Inferior parietal cortex (tissue), 1 donor: ENCODE measurements at regions not wholly inside any gene's neighbourhood (a gene's known extent, or its start where the extent isn't known, plus 50 kb on each side); places are given as distances from the start of the nearest gene placed in this dataset.

Source experiments
- DNase-seq: peaks from one replicate; pipeline ENCODE4 v3.0.0-alpha.2; 2016; ENCODE audit errors: extremely low spot score

DNA sequence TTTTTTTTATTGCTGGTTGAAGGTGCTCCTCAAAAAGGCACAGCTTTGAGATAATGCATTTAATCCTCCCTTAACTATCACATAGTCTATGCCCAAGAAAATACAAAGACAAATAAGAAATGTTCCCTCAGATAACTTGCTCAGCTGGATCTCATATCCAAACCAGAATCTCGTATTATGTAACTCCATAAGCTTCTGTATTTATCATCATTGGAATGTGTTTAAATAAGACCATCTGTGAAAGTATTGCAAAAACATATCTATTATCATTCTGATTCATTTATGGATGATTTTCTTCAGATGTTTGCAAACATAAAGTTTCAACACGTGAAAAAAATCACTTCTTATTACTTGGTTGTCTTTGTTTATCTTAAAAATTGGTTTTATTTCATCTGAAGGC lies 190.9 kb downstream of the IRS2 start:
- no peak for DNase-seq

DNA sequence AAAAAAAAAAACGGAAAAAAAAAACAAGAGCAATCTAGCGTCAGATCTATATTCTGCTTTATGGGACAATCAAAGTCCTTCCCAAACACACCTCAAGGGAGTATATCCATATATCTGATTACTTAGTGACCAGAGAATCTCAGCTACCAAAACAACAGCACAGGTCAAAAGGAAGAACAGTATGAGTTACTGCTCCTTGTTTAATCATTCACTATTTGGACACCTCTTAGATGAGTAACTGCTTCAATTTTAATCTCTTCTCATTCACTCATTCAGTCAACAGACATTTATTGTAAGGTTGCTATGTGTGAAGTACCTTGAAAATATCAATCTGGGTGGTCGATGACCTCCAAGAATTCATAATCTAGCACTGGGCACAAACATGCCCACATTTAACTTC lies 193.2 kb downstream of the IRS2 start:
- no peak for DNase-seq

DNA sequence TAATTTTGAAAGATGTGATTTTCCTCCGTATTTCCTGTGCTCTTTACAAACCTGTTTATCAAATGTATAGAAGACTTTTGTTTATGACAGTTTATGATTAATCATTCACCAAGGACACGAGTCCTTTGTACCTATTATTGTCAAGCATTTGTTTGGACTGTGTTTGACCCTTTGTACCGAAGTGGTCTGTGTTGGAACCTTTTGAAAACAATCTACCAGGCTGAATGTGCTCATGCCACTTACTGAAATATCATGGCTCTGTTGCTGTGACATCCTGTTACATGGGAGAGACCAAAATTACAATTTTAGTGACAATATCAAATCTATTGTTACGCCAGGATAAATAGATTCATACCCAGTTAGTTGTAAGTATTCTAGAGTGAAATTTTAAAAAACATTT lies 193.6 kb downstream of the IRS2 start:
- DNase-seq = no peak

DNA sequence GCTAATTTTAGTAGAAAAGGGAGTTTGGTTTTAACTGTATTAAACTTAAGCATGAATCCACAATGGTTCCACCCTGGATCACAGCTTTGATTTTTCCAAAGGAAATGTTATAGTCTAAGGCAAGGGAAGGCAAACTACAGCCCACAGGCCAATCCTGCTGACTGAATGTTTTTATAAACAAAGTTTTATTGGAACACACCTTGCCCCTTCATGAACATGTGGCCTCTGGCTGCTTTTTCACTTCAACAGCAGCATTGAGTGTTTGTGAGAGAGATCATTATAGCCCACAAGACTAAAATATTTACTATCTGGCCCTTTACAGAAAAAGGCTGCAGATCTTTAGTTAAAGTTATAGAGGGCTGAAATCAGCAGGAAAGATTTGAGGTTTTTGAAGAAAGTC lies 198.7 kb downstream of the IRS2 start:
- DNase-seq = no peak

DNA sequence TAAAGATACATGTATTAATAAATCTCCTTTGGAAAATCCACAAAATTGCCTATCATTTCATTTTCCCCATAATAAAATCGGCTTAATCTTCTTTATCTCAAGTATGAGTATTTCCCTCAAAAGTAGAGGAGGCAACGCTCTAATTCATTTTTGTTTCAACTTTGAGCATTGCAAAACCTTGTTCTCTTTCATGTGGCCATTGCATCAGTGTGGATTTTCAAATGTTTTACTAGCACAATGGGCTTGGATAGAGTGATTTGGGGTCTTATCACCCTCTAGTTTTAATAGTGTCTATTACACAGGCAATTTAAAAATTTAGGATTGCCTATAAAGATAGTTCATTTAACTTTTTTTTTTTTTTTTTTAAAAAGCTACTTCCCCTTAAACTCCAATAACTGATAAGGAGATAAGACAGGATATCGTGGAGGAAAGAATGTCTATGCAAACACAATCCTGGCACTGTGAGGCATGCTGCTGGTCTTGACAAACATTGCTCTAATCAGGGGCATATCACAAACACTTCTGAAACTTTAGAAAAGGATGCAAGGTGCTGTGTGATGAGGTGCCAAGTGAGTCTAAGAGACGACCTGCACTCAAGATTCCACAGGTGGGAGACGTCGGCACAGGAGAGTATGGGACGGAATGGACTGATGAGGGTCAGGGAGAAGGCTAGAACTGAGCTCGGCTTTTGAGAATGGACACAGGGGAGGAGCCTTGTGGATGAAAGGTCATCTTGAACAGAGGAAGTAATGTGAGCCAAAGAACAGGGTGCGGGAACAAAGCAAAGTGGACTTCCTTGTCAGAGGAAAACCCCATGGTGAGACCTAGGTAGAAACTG lies 199.7 kb downstream of the IRS2 start:
- no peak for DNase-seq

DNA sequence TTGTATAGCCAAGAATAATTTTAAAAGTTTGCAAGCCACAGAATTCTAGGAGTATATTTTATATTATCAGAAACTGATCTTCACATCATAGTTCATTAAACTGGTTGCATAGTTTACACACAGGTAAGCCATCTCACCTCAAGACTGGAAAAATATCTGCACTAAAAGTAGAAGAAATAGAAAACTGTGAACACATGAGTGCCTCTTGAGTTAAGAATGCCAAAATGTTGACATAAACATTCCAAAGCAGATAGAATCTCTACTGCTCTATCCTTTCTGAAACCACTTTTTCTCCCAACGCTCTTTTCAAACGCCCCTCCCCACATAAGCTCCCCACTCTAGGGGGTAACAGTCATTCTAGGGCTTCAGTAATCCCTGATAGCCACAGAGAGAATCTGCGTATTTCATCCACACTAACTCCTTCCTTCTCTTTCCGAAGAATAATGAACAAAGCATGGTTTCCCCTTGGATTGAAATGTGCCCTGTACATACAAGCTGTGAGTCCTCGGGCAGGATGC lies 201.5 kb downstream of the IRS2 start:
- DNase-seq = no peak

DNA sequence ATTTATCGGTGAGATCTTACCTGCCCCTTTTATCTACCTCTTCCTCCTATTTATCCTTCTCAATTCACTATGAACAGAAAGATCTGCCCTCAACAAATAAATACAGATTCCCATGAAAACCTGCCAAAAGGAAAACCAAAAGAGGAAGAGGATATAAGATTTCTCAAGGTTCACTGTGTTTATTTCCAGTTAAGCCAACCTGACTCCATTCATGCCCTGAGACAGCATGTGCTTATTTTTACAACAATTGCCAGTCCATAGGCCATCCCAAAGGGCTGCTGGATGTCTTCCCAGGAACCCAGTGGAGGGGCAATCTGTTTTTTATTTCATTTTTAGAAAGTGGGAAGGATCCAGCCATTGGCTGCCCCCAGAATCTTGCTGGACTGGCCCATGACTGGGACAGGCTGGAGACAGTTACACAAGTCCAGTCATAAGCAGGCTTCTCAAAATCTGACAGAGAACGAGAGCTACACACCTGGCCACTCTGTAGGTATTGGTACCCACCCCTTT lies 209.1 kb downstream of the IRS2 start:
- DNase-seq = no peak

DNA sequence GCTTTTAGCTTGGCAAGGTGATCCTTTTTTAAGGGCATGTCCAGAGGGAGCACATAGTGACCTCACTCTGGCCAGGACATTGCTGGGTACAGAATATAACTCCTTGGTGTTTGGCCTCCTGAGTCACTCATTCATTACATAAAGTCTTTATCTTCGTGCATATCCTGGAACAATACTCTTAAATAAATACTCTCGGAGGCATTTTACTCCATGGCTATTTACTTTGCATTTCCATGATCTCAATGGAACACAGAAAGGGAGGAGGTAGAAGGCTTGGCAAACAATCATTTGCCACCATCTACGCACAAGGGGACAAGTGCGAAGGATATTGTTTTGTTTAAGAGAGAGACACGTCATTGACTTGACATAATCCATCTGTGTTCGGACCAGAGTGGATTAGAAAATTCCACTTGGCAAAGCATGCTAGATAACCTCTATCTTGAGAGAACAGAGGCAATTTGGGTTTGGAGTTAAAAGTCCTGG lies 210.0 kb downstream of the IRS2 start:
- no peak for DNase-seq

DNA sequence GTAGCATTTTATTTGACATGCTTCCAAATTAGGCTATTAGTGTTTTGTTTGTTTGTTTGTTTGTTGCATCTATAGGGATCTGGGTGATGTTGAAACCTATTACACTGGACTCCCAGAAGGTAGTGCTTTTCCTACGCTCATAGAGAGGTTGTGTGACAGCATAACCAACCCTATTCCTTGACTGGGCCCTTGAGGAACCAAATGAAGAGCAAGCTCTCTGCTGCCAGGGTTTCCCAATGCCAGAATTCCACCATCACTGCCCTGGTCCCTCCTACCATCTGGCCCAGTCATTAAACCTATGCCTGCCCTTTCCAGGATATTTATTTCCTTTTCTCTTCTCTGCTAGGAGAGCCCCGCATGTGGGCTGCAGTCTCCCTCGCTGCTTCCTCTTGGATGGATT lies 210.6 kb downstream of the IRS2 start:
- no peak for DNase-seq

DNA sequence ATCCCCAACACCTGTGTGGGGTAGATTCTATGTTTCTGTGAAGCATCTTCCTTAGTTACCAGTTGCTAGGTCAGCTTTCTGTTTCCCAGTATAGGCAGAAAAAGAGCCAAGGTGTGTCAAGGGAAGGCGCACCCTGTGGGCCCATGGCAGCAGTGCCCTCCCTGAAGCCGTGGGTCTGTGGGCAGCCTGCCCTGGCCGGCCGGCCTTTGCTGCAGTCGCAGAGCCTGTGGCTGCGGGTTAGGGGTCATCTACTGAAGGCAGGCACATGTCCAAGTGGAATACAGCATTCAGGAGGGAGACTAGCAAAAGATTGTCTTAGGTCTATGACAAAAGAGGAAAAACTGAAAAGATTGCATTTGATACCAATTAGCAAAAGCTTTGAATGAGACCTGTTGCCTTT lies 214.0 kb downstream of the IRS2 start:
- no peak for DNase-seq

DNA sequence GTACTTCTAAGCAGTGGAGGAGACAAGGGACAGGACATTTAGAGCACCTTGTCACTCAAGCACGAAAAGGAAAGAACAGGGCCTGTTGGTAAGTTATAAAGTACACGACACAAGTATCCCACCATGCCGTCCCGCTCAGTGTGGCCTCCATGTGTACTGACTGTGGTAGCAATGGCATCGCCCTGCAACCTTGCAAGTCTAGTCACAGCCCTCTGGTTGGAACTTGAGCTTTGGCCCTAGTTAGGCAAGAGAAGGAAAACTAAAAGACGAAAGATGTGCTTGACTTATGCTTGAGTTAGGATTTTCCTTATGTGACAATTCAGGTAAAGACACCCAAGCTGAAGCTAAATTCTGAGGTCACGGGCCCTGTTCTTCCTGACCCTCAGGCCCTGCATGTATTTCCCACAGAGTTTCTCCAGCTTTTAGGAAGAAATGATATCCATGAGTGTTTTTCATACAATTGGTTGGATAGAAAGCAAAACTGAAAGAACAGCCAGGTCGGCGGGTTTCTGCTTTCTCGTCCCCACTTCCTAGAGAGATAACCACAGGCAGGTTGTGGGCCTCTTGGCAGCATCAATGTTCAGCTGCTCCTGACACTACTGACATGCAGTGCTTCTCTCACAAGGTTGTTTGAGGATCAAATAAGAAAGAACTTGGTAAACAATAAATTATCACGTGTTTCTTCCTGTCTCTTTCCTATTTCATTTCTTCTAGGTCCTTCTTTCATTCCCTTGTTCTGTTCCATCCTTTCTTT lies 216.2 kb downstream of the IRS2 start:
- DNase-seq = no peak

DNA sequence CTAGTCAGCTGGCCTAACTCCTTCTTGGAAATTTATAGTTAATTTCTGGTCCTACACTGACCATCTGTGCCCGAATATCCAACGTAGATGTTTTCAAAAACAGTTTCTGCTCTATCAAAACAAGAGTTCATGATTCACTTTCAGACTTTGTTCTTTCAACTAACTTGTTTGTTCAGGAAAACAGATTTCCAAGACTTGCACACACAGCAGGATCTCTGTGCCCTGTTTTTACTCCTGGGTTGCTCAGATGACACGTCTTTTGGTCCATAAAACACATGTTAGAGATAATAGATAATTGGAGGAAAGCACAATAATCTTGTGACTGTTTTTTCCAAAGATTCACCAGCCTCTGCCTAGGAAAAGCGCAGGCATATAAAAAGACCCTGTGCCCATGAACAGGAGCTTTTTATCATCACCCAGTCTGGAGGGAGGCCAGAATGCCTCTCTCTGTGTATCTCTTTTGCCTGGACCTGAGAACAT lies 218.0 kb downstream of the IRS2 start:
- no peak for DNase-seq

DNA sequence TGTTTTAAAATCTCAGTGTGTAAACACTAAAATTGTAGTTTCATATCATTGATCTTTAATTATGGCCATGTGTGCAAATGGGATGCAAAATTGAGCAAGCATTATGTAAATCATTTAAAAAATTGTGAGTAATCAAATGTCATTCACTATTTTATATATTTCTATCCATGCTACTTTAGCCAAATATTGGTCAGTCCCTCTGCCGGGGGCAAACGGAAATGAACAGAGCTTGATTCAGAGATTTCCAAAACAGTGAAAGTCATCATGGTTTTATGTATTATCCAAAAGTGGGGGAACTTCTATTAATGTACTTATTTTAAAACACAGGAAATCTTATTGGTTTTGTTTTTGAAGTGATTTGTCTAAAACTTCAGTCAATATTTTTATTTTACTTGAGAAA lies 219.1 kb downstream of the IRS2 start:
- DNase-seq = no peak

DNA sequence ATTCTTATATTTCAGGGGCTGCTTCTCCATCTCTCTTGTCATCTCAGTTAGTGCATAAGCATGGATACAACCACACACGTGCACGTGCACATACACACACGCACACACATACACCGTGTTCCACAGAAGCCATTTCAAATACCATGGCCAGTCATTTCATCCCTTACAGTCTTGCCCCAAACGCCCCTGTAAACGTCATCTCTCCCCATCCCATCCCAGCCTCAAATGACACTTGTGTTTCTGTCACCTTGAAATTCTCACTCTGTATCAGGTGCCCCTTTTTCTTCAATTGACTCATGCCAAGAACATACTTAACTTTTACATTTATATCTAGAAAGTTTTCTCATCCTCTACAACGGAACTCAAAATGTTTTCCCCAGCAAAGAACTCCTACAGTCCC lies 220.5 kb downstream of the IRS2 start:
- DNase-seq = no peak

DNA sequence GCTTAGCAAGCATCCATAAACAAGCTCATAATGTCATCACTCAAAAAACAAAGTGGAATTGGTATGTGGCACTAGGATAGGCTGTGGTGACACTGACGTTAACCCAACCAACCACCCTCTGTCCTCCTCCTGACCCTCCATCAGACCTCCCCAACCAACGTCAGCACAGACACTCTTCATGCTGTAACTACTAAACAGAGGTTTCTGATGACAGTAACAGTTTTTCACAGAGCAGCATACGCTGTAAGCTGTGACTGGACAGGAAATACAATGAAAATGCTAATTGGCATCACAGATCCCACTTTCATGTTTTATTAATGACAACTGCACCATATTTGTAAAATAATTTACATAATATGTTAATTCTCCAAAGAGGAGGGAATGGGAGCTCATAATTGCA lies 238.0 kb downstream of the IRS2 start:
- no peak for DNase-seq

DNA sequence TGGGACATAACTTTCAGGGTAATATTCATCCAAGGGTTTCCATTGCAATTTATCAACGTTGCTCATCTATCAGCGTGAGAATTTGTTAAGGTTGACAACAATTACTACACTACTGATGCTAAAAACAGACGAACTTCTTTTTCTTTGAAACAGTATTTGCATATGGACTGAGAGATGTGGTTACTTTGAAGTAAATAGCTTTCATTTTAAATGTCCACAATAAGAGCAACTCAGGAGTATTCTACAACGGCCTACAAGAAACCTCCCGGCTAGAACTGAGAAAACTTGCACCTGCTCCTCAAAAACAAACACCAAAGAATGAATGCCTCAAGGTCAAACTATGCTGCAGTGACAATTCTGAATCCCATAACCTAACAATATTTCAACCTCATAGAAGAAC lies 238.4 kb downstream of the IRS2 start:
- DNase-seq = no peak

DNA sequence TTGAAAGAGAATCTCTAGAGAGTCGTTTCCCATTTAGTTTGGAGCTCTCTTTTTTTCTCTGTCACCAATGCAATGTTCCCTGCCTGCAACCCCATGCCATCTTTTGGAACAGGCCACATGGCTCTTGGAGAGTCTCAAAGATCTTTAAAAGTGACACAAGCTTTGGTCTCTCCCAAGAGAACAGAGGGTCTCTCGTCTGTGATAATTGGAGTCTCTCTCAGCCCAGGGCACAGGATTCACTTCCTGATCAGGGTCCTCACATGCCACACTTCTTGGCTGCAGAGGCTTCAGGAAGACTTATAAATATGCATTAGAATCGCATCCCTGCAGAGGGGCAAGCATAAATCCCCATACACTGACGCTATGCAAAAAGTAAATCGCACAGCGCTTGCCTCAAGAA lies 240.5 kb downstream of the IRS2 start:
- no peak for DNase-seq

DNA sequence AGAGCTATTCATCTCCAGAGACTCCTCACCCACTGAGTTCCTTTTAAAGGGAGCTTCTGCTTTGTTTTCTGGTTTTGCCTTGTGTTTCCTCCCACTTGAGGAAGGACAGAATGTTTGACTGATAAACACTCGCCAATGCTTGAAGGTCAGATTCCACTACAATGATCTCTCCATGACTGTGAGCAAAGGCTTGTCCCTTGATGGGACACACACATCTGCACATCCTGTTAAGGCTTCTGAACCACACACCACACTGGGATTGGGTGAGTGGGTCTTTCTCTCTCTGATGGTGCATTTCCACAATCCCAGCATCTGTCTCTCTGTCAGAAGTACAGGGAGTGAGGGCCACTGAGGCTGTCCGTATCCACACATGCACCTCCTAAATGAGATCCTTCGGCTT lies 245.3 kb downstream of the IRS2 start:
- no peak for DNase-seq

DNA sequence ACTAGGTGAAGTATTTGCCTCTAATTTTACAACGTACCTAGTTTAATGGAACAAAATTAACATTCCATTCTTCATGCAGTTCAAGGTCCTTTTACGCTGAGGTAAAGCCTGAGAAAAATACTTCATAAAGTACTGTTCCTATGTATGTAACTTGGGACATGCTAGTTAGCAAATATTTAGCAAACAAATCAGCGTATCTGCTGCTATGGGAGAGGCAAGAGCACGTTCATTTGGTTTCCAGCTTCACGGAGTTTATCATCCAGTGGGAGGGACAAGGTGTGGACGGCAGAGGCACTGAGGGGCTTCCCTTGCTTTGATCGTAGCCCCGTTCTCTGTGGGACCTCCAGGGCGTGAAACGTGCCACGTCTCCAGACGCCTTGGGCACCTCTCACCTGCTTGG lies 248.8 kb downstream of the IRS2 start:
- no peak for DNase-seq

DNA sequence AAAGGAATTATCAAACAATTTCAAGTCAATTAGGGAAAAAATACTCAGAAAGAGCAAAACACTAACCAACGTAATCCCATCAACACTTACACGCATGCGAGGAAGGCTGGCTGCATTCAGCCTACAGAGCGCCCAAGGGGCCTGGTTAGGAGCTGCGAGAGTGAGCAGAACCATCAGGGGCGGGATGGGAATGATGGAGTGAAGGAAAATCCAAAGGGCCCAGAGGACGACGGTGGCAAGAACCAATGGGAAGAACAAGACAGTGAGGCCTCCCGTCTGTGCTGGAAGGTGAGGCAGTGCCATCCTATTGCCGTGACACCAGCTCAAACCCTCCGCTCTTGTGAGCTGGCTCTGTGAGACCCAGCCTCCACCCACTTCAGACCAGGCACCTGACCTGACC lies 253.0 kb downstream of the IRS2 start:
- DNase-seq = no peak

DNA sequence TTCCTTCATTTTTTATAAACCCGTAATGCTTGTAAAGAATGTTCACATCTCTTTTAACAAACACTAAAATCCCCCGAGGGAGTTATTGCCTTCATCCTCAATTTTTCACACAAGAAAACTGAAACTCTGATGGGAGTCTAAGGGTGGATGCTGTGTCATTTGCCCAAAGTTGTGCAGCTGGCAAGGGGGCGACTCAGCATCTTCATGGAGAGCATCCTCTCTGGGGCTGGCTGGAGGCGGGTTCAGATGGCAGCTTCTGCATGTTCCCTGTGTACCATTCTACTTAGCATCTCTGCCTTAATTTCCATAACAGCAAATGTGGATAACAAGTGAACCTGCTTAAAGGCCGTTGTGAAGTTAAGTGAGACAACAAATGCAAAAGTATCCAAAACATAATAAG lies 256.4 kb downstream of the IRS2 start:
- no peak for DNase-seq

DNA sequence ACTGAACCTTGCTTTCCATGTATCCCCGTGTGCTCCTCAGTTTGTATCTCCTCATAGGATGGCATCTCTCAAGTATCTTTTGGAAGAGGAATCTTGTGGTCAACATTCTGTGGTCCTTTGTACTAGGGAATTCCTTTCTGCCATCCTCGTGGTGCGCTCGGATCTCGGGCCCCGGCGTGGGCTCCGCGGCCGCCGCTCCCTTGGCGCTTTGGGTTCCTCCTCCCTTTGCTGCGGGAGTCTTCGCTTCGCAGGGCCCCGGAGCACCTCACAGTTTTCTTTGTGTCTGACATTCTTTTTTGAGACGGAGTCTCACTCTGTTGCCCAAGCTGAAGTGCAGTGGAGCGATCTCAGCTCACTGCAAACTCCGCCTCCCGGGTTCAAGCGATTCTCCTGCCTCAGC lies 264.7 kb downstream of the IRS2 start:
- no peak for DNase-seq

DNA sequence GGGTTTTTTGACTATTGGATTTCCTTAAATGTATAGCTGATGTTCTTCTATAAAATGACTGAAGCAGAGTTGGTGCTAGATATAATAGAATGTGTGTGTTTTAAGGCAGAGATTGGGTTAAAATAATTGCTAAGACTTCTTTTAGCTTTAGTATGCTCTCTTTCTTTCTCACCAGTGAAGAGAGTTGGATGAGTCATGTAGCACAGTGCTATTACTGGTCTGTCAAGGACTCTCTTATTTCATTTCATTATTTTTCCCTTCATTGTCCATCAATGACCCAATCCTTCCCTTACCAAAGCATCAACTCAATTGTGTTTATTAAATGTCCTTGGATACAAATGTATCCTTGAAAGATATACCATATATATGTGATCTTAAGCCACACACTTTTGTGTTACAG lies 268.9 kb downstream of the IRS2 start:
- DNase-seq = no peak
